GM18858 (cell line): ENCODE measurements at regions not wholly inside any gene's neighbourhood (a gene's known extent, or its start where the extent isn't known, plus 50 kb on each side); places are given as distances from the start of the nearest gene placed in this dataset.

Source experiments
- ATAC-seq: cut with Tn5 transposase; IDR thresholded peaks from one replicate; pipeline ENCODE4 v1.9.1; 2021; ENCODE audit not compliant: unreplicated experiment

DNA sequence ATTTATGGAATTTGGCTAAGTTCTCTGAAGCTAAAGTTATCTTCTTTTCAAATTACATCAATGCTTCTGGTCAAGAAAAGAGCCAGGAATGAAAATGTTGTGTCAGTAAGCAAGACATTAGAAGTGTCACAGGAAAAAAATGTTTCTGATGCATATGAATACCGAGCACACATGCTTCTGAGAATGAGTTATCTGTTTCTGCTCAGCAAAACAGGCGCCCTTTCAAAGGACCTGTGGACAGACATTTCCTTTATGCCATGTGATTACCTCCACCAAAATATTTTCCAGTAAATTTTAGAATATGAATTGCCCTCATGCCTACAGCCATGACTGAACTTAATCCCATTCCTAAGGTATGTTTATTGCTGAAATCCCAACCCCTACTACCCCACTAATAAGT, 55.4 kb upstream of the RNF180 start:
- ATAC-seq = no peak

DNA sequence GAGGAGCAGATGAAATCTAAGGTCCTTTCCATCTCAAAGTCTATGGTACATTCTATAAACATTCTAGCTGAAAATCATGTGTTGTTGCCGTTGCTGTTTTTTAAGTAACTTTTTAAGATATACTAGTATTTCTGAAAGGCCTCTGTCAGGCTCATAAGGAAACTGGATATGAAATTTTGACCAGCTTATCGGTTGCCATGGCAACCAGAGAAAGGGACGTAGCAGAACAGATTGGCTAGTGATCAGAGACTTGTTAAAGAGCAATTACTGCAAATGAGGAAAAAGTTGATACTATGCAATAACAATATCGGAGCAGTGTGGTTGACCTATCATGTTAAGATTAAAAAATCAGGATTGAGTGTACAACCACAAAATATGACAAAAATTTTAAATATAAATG, 57.0 kb upstream of the RNF180 start:
- ATAC-seq = no peak

DNA sequence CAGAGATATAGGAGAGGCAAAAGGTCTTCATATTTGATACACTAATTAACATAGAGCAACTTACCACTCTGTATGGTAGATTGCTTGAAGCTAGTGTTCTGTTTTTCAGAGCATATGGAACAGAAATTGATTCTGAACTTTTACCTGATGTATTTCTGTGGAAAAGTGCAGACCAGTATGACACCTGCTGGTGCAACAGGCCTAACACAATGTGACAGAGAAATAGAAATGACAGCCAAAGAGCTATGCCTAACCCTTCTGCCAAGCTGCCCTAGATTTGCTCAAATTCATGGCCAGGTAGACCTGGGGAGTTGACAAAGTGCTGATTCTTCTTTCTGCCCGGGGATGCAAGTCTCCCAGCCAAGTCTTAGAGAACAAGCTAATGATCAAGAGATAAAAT, 65.4 kb upstream of the RNF180 start:
- ATAC-seq = no peak

DNA sequence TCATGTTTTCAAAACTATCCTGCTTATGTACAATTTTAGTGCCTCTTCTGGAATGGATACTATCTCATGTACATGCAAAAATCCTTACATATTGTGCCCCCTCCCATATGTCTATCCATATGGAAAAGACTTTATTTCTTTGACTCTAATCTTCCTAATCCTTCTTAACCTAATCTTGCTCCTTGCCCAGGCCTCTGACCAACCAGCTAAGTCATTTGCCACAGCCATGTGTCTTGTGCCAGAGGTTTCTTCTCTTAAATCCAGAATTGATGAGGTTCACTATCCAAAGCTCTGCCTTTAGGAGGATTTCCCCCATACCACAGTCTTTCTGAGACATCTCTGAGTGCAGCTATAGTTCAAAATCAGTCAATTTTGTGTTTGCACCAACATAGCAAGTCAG, 68.9 kb upstream of the RNF180 start:
- ATAC-seq = no peak

DNA sequence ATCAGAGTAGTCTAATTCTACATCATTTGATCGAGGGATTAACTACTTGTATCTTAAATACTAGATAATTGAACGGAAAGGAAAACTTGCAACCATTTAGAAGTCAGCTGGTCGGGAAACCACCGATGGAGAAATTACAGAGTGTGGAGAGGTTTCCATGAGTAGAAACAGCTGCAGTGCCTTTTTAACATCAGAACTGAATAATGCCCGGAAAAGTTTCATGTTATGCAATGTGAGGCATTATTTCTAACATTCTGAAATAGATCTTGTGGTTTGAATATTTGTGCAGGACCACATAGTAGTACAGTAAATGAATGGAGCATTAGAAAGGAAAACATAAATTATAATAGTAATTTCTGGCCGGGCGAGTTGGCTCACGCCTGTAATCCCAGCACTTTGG, 88.1 kb upstream of the RNF180 start:
- ATAC-seq = no peak

DNA sequence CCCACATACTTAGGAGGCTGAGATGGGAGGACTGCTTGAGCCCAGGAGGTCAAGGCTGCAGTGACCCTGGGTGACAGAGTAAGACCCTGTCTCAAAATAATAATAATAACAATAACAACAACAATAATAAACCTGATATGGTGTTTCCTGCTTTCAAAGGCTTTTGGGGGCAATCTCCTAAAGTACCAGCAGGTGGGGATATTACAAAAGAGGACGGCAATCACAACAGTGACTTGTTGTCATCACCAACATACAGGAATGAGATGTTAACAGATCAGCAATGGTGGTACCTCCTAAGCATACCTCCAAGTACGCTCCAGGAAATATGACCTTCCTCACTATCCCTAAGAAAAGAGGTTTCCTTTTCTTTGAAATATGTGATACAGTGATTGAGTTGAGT, 91.1 kb upstream of the RNF180 start:
- peak; percentile 88 for ATAC-seq

DNA sequence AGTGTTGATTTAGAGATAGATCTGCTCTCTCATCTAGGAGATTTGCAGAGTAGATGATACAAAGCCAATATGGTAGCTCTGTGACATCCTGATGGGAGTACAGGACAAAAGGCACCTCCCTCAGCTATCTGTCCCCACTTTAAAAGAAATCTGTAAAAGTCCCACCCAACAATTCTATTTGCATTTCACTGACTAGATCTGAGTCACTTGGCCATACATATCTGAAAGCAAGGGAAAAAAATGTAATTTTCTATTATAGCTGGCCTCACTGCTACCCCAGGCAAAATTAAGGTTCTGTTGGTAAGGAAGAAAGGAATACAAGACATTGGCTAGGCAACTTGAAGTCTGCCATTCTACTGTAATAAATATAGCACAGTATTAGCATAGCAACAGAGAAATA, 96.2 kb upstream of the RNF180 start:
- ATAC-seq = no peak

DNA sequence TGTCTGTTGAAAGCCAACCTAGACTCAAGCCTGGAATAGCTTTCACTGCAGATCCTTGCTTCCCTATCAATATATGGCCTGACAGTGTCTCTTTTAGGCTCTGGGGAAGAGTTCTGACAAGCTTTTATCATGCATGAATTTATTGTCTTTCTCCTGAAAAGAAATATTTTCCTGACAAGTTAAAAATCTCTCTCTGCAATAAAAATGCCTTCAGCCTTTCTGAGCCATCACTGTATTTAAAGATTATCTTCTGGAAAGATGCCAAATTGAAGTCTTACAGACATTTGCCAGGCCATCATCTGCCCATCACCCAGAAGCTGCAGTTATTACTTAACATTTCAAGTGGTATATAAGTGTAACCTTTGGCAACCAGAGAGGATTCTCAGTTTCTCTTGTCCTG, 88.1 kb upstream of the HTR1A start:
- no peak for ATAC-seq

DNA sequence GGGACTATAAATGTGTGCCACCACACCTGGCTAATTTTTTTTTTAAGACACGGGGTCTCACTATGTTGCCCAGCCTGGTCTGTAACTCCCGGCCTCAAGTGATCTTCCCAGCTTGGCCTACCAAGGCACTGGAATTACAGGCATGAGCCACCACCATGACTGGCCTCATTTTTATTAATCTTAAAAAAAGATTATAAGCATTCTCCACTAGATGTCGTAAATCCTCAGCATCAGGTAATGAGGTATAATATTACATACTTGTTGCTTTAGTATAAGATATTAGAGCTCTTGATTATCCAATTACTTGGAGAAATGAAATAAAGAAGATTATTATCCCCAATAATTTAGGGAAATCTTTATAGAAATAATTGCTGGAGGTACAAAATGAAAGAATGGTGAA, 78.2 kb upstream of the HTR1A start:
- ATAC-seq = no peak

DNA sequence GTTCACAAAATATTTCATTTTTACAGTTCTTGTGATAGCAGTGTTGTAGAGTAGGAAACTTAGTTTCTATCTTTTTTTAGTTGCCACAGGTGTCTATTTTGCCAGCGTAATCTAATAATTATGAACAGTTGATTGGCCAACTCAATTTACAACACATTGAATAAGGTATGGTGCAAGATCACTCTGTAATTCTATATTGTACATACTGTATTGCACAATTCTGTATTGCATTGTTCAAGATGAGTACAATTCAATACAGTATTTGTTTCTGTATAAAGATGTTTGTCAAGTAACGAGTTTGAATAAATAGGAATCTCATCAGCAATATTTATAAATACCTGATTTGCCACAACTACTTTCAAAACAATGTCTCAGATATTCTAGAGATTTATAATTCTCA, 64.2 kb upstream of the HTR1A start:
- ATAC-seq = no peak

DNA sequence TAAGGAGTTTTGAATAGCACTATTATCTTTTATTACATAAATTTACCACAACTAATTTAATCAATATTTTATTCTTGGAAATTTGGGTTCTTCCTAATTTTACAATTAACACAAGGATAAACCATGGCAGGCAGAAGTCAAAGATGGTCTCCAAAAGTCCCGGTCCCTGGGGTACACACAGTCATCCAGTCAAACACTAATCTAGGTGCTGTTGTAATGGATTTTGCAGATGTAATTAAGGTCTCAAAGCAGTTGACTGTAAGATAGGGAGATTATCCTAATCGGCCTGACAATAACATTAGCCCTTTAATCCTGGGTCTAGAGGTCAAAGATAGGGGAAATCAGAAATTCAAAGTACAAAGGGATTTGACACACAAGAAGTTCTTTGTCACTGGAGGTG, 57.5 kb upstream of the HTR1A start:
- no peak for ATAC-seq

DNA sequence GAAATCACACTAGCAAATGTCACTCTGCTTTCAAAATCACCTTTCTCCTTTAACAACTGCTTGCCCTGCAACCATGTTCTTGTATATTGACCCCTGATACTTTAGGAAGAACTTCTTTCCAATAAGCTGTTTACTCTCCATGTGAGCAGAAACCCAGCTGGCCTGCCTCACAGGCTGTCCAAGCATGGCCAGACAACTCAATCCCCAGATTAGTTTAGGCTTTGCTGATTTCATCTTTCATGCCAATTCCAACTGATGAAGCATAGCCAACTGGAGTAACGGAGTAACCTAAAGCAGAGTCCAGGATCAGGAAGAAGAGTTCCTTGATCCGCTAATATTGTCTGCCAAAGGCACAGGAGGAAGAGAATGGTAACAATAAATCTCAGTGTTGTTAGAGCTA, 56.7 kb upstream of the HTR1A start:
- ATAC-seq = no peak

DNA sequence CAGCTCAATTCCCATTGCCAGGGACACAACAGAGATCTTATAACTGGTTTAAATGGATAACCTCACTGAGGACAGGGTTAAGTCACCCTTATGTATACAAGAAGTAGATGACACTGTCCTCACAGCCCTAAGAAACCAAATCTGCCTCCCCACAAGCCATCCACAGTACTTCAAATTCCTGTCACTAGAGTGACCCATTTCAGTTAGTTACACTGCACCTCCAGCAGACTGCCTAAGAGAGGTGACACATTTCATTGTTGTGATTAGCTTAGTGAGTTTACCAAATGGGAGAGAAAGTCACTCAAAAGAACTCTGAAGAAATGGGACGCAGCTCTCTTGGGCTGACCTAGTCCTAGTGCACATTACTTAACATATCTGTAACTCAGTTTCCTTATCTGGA, 53.6 kb upstream of the HTR1A start:
- no peak for ATAC-seq
